ENCODE measurements at regions not wholly inside any gene's neighbourhood (a gene's known extent, or its start where the extent isn't known, plus 50 kb on each side); places are given as distances from the start of the nearest gene placed in this dataset.

DNA sequence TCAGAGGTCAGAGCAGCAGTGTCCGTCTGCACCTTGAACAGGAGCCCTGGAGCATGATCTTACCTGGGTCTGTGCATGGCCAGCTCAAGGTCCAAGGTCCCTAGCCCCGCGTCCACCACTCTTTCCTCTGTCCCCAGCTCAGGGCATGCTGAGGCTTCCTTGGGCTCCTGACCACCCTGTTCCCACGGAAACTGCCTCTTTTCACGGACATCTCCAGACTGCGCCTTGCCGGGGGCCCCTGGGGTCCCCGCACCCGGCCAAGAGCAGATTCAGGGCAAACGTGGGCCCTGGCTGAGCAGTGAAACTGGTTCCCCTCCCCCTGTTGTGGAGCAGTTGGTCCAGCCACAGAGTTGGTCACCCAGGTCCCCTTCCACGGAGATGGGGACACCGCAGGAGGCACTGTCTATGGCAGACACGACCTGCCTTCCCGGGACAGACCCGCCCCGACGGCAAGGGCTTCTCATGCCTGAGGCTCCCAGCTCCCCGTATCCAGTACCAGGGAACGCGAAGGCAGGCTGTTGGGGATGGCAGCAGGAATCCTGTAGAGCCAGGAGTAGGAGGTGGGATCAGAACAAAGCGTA lies 217.4 kb upstream of the PPP2R2D start:
- TF ChIP-seq, protein P1, sequence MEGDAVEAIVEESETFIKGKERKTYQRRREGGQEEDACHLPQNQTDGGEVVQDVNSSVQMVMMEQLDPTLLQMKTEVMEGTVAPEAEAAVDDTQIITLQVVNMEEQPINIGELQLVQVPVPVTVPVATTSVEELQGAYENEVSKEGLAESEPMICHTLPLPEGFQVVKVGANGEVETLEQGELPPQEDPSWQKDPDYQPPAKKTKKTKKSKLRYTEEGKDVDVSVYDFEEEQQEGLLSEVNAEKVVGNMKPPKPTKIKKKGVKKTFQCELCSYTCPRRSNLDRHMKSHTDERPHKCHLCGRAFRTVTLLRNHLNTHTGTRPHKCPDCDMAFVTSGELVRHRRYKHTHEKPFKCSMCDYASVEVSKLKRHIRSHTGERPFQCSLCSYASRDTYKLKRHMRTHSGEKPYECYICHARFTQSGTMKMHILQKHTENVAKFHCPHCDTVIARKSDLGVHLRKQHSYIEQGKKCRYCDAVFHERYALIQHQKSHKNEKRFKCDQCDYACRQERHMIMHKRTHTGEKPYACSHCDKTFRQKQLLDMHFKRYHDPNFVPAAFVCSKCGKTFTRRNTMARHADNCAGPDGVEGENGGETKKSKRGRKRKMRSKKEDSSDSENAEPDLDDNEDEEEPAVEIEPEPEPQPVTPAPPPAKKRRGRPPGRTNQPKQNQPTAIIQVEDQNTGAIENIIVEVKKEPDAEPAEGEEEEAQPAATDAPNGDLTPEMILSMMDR (IDR thresholded peaks at IDR 0.05) = no peak
- TF ChIP-seq POLR2A (IDR thresholded peaks at IDR 0.05) (no peak), POLR2AphosphoS5 (IDR thresholded peaks at IDR 0.05) (no peak)
